NCI-H2107 (cell line): ENCODE measurements at regions not wholly inside any gene's neighbourhood (a gene's known extent, or its start where the extent isn't known, plus 50 kb on each side); places are given as distances from the start of the nearest gene placed in this dataset.
"Not testable (repeated sequence)": the region's sequence is repeated elsewhere in the genome, so short reads cannot be mapped to it uniquely, and the experiment has no call there.

Experiments
- DNase-seq: peaks from one replicate; lab custom pipeline; 2025; lab: John Stamatoyannopoulos, UW

DNA sequence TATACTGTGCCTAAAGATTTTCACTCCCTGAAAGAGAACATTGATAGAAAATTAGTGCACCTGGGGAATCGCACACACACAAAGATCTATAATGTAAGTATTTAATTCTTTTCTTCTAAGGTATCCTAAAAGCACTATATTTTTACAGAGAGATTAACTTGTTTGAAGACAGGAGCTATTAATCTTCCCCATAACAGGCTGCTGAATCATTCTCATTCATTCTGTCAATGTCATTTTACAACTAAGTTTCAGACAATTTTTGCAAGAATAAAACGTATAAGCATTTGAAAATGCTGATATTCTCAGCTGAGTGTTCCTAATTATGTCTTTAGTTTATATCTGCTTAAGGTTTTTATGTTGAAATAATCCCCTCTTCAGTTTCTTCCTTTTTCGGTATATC lies 776.7 kb downstream of the NXPH1 start:
- DNase-seq, result no peak

DNA sequence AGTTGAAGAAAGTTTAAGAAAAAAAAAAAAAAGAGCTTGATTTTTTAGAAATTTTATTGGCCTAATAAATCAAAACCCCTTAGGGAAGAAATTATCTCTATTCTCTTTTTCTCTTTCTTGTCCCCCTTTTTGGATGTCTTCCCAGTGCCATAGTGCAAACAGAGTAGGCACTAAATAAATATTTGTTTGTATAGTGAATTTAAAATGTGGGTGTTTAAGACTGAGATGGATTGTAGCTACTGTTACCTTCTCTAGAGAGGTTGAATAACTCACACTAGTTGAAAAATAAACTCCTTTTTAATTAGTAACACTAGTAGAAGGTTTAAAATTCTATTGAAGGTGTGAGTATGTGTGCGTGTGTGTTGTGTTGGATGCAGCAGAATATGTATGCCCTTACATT lies 783.8 kb downstream of the NXPH1 start:
- no peak for DNase-seq

DNA sequence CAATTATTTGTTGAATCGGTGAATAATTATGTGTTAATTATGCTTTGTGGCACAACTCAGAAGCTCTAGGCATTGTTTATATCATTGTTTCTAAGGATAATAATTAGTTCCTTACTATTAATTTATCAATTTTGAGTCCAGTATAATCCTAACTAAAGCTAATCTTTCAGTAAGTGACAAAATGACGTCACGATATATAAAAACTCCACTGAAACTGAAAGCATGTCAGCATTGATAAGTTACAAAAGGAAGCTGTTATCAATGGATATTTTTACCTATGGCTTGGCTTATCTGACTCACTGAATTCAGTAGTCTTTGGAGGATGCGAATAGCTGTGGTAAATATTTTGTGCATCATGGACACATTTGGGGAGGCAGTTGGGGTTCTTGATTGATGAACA lies 793.1 kb downstream of the NXPH1 start:
- DNase-seq, result no peak

DNA sequence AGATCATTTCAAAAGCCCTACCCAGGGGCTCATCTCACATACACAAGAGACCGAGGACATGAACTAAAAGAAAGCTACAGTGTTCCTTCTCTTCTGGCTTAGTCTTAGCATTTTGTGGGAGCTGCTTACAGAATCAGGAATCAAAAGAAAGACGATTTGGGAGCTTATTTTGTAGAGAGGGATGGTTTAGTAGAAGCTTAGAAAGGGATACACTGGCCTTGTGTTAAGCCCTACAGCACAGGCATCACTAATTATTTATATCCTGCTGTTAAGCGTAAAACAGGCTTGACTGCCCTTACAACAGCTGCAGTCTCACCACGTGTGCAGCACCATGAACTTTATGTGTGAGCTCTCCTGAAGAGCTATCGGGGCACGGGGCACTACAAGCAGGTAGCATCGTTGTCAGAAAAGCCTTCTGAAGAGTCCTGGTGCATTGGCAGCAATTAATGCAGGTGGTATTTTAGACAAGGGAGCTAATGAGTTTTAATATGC lies 798.3 kb downstream of the NXPH1 start:
- DNase-seq, result no peak

DNA sequence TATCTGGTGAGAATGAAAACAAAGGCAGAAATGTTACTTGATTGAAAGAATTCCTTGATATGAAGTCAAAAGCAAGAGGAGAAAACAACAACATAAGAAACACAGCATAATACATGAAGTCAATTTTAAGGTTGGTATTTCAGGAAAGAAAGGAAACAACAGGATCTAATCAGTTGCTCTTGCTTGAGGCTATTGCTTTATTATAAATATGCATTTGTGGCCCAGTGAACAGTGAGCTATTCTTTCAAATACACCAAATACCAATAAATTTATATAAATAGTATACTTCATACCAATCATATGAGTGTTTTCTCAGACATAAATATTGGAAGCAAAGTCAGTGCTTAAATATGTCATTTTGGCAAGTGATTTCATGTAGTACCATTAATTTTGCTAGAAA lies 806.6 kb downstream of the NXPH1 start:
- DNase-seq, result no peak

DNA sequence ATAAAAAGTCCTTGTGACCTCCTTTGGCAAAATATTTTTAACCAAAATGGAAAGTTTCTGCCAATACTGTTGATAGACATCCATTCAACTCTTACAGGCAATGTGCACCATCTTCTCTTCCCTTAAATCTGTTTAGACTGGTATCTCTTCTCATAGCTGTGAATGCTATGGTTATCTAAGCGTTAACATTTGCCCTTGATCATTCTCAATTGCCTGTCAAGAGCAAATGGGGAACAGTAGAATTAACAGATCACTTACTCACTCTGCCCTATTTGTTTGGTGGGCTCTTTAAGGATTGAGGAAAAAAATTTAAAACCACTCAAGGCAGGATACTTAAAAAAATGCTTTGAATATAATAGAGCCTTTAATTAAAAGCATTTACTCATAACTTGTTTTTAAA lies 808.4 kb downstream of the NXPH1 start:
- no peak for DNase-seq

DNA sequence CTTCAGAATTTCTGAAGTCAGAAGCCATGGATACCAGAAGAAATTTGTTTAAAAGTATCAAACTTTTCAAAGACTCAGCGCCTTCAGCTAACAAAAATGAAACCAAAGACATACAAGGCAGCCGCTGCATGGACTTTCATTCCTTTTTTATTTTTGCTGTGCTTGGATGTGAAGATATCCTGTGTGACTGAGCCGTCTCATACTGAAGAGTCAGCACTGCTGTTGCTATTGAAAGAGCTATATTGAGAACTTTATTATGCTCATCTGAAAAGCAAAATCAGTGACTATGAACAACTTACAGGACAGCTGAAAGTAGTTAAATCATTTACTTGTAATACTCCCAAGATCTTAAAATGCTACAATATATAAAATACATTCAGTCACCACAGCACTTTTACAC lies 809.2 kb downstream of the NXPH1 start:
- no peak for DNase-seq

DNA sequence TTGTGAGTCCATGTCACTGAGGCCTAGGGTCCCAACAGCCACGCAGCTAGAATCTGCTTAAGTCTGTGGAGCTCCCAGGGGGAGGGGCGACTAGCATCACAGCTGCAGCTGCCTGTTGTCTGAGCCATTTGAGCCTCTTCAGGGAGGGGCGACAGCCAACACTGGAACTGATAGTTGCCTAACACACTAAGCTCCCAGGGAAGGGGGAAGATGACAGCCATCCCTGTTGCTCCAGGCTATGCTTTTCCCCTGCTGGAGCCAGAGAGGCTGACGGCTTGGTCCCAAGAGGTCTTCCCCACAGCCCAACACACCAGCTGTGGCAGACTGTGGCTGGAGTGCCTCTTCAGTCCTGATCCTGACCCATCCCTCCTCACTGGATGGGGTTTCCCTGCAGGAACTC lies 817.5 kb downstream of the NXPH1 start:
- DNase-seq, result no peak

DNA sequence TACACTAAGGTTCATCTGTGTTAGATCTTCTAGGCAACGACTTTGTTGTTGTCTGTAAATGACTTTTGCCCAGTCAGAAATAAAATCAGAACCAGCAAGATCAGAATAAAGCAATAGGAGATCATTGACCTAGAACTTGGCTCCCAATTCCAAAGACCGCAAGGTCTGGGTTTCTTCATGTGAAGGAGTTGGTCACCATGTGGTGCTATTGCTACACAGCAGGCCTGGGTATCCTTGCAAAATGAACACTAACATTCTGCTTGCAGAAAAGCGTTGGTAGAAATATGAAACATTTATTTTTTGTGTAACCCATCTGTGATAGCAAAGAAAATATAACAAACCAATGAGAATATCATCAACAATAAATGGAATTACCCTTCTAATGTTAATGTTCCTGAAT lies 831.0 kb downstream of the NXPH1 start:
- DNase-seq, result no peak

DNA sequence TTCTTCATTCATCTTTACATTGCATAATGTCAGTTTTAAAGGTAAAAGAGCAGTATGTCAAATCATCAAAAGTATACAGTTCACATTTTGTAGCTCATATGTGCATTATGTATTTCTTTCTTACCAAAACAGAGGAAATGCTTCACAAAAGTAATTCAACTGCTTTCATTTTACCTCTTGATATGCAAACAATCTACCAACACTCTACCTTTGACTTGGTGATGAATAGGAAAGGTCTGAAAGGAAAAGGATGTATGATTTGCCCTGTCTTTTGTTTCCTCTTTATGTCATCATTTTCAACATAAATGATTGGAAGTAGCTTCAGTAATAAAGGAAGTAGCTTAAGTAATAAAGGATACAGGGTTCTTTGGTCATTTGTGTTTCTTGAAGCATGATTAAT lies 846.7 kb downstream of the NXPH1 start:
- no peak for DNase-seq

DNA sequence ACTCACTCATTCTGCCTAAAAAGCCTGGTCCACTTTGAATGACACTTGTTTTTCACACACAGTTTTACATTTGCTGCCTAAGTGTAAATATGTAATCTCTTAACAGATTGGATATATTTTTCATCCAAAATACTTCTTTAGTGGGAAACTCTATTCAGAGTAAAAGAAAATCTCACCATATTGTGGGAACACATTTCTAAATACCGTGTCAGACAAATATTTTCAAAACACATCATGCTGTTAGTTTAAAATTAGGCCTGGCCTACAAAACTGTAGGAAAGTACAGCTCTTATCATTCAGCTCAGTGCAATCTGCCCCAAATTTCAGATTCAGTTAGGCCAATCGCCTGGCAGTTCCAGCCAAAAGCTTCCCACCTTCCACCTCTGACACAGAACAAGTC lies 849.8 kb downstream of the NXPH1 start:
- DNase-seq, result no peak

DNA sequence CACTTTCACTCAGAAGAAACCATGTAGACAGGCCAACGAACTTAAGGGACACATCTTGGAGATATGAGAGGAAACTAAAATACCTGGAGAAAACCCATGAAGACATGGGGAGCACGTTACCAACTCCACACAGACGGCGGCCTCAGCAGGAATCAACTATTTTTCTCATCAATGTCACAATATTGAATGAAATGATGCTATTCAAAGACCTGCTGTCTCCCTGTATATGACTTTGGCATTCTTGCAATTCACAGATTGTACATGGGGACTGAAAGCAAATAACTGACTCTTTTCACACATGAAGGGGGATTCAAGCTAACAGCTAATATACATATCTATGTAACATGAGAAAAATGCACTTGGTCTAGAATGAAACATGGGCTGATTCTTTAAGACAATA lies 869.0 kb downstream of the NXPH1 start:
- DNase-seq, result no peak

DNA sequence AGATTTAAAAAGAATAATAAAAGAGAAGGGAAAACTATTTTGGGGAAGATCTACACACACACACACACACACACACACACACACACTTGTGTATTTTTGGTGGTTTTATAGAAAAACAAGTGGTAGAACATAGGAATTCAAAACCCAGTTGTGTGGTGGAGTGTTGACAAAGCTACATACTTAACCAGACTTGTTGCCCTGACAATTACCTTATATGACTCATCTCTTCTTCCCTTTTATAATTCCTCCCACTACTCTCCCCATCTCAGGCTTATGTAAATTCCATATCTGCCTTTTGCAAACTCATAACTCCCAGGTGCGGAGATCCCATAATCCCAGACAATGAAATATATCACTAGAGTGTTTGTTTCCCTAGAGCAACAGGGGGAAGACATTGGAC lies 873.7 kb downstream of the NXPH1 start:
- DNase-seq, result no peak

DNA sequence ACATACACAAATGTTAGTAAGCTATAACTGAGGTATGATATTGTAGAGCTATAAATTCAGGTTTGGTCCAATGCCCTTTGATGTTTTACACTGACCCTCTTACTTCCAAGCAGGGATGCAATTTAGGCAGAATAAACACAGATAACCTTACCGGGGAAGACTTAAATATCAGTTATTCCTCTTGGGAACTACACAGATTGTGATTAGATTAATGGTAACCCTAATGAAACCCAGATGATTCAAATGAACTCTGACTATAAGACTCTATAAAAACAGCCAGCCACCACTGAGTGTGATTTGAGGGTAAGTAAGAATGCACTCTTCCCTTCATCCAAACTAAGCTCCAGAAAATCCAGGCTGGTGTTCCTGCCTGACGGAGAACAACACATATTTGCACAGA lies 891.1 kb downstream of the NXPH1 start:
- no peak for DNase-seq

DNA sequence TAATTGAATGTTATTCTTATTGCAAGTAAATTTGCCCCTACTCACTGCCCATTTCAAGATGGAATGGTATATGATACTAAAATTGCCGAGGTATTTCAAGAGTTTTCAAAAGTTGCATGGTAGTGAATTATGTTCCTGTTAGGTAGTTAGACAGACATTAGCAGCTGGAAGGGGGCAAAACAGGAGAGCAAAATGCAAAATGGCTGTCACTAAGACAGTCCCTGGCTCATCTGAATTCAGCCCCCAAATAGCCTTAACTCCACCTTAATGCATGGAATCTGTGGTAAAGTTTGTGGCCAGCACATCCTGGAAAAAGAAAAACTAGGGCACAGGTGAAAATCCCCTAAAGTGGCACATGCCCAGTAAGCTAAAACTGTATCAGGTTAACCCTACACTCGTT lies 894.9 kb downstream of the NXPH1 start:
- no peak for DNase-seq

DNA sequence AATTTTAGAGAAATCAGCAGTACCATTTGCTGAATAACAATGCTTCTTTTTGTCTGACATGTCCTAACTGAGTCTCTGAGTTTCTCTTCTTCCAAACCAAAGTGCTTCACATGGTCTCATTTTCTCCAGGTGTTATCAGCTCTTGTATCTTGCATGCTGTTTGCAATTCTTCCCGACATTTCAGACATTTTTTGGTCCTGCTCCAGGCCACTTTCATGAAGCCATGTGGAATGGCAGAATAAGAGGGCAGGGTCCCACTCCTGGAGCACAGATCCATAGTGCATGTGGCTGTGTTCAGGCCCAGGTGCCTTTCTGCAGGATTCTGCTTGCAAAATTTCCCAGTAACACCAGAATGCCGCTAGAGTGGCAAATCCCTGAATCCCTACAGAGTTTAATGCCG lies 916.2 kb downstream of the NXPH1 start:
- DNase-seq, result no peak

DNA sequence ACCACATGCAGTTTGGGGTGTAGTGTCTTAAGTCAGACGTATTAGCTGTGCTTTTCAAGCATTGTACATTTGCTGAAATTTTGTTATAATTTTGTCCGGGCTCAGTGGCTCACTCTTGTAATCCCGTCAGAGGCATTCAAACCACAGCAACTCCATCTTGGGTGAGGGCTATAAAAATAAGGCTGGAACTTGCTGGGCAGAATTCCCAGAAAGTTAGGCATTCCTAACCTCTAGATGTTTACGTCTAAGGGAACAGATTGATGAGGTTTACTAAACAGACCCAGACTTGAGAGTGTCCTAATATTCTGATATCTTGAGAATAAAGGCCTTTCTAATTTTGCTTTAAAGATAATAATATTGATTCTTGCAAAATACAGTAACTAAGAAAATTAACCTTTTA lies 957.8 kb downstream of the NXPH1 start:
- DNase-seq, result no peak

DNA sequence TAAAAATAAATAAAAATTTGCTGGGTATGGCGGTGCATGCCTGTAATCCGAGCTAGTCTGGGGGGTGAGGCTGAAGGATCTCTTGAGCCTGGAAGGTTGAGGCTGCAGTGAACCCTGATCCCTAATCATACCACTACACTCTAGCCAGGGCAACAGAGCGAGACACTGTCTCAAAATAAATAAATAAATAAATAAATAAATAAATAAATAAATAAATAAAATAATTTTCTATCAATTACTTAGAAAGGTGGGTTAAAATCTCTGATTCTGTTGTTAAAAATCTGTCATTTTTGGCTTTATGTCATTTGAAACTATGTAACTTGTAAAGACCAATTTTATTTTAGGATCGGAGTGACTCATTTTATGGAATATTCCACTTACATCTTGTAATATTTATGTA lies 958.6 kb downstream of the NXPH1 start:
- no peak for DNase-seq

DNA sequence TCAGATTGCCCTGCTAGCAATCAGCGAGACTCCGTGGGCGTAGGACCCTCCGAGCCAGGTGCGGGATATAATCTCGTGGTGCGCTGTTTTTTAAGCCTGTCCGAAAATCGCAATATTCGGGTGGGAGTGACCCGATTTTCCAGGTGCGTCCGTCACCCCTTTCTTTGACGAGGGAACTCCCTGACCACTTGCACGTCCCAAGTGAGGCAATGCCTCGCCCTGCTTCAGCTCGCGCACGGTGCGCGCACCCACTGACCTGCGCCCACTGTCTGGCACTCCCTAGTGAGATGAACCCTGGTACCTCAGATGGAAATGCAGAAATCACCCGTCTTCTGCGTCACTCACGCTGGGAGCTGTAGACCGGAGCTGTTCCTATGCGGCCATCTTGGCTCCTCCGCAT lies 971.0 kb downstream of the NXPH1 start:
- DNase-seq, result not testable (repeated sequence)

DNA sequence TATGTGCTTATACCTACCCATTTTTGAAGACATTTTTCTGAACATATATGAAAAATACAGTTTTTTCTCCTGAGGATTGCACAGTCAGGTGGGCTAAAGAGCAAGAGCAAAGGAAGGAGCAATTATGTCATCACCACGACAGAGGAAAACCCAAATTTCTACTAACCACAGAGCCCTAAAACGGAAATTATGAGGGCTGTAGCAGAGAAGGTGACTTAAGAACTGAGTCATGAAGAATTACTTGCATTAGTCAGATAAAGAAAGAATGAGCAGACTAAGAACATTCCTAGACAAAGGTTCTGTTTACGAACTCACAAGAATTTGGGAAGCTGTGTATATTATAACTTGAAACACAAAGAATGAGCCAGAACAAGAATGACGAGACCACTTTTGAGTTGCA lies 974.4 kb downstream of the NXPH1 start:
- no peak for DNase-seq

DNA sequence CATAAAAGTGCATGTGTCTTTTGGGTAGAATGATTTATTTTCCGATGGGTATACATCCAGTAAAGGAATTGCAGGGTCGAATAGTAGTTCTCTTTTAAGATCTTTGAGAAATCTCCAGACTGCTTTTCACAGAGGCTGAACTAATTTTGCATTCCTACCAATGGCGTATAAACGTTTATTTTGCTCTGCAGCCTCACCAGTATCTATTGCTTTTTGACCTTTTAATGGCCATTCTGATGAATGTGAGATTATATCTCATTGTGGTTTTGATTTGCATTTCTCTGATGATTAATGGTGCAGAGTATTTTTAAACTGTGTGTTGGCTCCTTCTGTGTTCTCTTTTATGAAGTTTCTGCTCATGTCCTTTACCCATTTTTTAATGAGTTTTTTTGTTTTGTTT lies 1020.1 kb downstream of the NXPH1 start:
- no peak for DNase-seq

DNA sequence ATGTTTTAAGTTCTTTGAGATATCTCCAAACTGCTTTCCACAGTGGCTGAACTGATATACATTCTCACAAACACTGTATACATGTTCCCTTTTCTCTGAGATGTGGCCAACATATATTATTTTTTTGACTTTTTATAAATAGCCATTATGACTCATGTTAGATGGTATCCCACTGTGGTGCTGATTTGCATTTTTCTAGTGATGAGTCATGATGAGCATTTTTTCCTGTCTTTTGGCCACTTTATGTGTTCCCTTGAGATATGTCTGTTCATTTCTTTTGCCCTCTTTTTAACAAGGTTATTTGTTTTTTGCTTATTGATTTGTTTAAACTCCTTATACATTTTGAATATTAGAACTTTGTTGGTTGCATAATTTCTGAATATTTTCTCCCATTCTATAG lies 1055.1 kb downstream of the NXPH1 start:
- DNase-seq, result no peak

DNA sequence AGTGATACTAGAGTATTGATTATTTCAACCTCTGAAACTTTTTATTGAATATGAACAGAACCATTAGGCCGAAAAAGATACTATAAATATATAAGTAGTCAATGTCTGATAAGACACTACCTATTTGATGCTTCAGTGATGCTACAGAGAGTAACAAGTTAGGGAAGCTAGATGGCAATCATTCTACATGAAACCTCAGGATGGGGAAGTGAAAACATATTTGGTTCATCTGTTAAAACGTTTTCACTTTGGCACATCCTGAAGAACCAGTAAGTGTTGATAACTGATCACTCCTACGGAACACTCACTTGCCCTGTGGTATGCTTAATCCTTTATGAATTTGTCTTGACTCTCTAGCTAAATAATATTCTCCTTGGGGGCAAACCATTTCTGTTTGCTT lies 1064.9 kb downstream of the NXPH1 start:
- no peak for DNase-seq

DNA sequence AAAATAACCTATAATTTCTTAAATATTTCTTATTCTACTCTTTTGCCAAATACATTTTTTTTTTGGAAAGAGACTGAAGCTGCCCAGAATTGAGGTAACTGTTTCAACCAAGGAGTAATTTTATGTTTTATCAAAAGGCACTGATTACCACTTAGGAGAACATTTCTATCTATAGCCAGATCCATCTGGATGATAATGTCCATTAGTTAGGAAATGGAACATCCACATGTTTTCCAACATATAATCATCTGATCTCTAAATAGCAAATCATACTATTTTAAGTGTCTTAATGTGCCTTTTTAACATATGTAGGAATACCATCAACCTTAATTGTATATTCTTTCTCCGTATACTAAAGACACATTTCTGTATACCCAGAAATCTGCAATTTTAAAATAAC lies 1068.9 kb downstream of the NXPH1 start:
- no peak for DNase-seq

DNA sequence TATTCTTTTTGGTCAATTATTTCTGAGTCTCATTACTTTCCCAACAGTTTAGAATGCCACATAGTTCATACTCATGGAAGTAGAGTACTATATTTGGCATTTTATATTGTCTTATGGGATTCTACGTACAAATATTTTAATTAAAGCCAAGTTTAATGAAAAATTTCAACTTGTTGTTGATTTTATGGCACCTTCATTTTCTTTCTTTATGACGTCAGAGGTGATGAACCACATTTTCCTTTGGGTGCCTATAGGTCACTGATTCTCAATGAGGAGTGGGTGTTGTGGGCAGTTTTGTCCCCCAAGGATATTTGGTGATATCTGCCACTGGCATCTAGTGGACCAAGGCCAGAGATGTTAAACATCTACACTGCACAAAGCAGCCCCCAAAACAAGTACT lies 1071.3 kb downstream of the NXPH1 start:
- DNase-seq, result no peak
